ENCODE measurements at regions not wholly inside any gene's neighbourhood (a gene's known extent, or its start where the extent isn't known, plus 50 kb on each side); places are given as distances from the start of the nearest gene placed in this dataset.

- DNase-seq, result no peak
Measured at GRCh38 chr11:112553205-112553731, 292.6 kb upstream of the PLET1 start.

GRCh38 chr11:112554586-112554985 lies 293.9 kb upstream of the PLET1 start:
- DNase-seq, result no peak

GRCh38 chr11:112555491-112556364 lies 295.1 kb upstream of the PLET1 start:
- no peak for DNase-seq

DNA sequence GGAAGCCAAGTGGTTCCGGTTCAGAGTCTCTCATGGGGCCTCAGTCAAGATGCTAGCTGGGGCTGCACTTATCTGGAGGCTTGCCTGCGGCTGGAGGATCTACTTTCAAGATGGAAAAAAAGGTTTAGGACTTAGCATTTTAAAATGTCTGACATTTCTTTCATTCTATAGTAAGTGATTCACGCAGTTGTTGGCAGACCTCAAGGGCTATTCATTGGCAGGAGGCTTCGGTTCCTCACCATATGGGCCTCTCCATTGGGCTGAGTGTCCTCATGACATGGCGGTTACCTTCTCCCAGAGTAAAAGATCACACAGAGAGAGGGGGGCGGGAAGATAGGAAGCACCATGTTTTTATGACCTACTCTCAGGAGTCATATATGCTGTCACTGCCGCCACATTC lies 298.0 kb upstream of the PLET1 start:
- DNase-seq, result no peak

DNA sequence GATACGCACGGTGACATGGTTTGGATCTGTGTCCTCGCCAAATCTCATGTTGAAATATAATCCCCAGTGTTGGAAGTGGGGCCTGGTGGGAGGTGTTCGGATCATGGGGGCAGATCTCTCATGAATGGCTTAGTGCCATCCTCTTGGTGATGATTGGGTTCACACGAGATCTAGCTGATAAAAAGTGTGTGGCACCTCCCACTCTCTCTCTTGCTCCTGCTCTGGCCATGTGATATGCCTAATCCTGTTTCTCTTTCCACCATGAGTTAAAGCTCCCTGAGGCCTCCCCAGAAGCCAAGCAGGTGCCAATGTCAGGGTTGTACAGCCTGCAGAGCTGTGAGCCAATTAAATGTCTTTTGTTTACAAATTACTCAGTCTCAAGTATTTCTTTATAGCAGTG lies 303.1 kb upstream of the PLET1 start:
- no peak for DNase-seq

DNA sequence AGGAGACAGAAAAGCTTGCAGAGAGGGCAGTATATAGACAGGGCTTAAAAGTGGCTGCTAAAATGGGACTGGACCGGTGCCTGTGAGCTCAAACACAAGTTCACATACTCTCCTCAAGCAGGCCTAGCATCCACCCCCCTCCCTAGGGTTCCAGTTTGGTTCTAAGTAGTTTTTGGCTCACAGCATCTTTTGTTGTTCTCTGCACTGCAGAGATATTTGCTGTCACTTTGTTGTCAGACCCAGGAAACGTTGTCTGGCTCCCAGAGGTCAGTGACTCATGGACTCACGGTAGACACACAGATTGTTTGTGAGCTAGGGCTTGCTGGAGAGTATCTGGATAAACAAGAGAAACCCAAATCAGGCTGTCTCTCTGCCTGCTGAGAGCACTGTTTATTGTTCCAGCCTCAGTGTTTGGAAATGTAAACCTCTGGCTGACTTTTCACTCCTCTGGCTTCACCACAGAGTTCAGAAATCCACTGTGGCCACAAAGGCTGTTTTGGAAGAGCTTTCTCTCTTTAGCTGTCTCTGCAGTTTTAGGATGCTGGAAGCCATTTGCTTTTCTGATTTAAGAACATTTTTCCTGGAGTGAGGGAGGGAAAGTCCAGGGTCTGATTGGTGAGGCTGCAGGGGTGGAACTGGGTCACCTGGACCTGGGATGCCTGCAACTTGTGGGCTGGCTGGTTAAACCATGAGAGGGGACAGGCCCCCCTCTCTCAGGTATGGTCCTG lies 303.7 kb upstream of the PLET1 start:
- no peak for DNase-seq

GRCh38 chr11:112565551-112565950 lies 304.9 kb upstream of the PLET1 start:
- no peak for DNase-seq

DNA sequence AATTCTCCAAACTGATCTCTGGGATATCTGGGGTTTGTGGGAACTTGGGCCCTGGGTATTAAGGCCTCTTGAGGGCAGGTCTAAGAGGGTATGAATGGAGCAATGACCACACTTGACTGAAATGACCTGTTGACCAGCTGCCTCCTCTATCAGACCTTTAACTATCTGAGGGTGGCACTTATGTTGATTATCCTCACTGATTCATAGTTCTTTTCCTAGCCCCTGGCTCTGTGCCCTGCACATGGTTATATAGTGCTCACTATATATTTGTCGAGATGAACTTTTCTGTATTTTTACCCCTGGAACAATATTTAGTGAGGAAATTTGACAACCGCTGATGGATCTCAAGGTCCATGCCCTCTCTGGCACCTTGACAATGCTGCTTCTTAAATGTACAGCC lies 305.5 kb upstream of the PLET1 start:
- no peak for DNase-seq

- no peak for DNase-seq
Measured at GRCh38 chr11:112570333-112570732, 309.7 kb upstream of the PLET1 start.

- DNase-seq, result no peak
Measured at GRCh38 chr11:112579282-112579681, 318.6 kb upstream of the PLET1 start.

DNA sequence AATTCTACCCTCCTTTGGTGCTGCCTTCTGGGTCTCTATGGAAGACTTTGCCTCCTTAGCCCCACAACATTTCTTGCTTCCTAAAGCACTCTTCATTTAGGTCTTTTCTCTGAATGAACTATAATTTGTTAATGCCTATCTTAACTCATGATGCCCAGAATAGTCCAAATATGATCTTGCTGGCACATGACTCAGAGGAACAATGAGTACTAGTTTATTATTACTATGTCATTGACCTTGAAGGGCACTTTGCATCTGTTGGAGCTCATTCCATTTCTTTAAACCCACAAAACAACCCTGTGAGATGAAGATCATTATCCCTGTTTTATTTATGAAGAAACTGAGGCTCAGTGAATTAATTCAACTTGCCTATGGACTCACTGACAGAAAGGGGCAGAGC lies 320.2 kb upstream of the PLET1 start:
- DNase-seq, result no peak

GRCh38 chr11:112581747-112582146 lies 321.1 kb upstream of the PLET1 start:
- no peak for DNase-seq

- DNase-seq, result no peak
Measured at GRCh38 chr11:112582366-112582765, 321.7 kb upstream of the PLET1 start.

GRCh38 chr11:112583261-112583893 lies 322.7 kb upstream of the PLET1 start:
- no peak for DNase-seq

- DNase-seq, result no peak
Measured at GRCh38 chr11:112584672-112585071, 324.0 kb upstream of the PLET1 start.

DNA sequence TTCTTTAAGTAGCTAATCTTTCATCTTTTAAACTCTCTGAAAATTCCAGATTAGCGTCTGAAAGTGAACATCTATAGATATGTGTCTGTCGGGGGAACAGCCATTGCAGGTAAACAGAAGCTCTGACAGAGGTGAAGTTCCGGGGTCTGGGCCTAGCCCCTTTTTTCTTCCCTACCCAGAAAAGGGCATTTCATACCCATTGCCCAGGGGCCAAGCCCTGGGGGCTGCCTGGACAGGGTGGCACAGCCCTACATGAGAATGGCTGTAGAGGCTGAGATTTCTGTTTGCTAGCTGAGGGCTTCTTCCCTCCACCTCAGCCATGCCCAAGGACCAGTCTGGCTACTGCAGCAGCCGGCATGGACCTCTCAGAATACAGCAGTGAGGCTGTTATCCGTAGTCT lies 327.0 kb upstream of the PLET1 start:
- no peak for DNase-seq

DNA sequence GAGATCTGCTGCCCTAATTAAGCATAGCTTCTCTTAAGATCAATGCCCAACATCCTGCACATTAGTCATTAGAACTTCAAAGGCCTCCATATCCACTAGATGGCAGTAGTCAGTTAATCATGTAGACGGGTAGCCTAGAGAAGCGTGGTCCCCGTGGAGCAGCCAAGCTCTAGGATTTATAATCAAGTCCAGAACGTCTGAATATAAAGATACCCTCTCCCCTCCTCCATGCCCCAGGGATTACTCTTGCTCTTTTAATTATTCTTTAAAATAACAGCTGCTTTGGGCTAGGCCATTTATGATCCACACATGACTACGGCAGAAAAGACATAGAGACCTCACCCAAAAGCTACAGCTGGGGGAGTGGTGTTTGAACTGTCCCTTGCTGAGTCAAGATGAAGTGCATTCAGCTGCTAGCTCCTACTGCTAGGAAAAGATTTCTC lies 327.6 kb upstream of the PLET1 start:
- peak; percentile 92 for DNase-seq

DNA sequence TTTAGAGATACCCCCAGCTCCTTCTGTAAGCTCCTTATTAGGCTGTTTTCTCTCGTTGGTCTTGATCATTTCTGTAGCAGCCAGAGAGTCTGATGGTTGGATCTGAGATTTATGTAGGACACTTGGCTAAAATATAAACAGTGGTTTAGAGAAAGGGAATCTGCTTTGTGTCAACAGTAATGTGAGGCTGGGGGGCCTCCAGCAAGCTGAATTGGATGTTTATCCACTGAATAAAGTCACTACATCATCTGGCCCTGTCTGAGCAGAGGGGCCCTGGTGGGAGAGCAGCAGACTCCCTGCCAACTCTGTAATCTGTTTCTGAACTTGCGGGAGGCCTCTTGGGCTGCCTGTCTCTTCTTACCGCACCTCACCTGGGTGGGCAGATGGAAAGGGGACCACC lies 328.5 kb upstream of the PLET1 start:
- no peak for DNase-seq

DNA sequence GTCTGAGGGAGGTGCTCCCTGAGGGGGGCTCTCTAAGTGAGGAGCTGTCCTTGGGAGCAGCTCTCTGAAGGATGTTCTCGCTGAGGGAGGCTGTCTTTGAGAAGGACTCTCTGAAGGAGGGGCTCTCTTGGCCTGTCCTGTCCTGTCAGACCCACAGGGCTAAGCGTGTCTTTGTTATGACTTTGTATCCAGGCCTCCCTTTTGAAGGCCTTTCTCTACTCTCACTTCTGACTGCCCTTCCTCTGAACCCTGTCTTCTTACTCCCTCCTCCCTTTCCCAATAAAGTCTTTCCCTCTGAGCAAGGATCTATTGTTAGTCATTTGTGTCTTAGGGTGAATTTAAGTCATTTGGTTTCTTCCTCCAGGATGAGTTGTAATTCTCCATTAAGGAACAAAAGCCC lies 330.1 kb upstream of the PLET1 start:
- no peak for DNase-seq

DNA sequence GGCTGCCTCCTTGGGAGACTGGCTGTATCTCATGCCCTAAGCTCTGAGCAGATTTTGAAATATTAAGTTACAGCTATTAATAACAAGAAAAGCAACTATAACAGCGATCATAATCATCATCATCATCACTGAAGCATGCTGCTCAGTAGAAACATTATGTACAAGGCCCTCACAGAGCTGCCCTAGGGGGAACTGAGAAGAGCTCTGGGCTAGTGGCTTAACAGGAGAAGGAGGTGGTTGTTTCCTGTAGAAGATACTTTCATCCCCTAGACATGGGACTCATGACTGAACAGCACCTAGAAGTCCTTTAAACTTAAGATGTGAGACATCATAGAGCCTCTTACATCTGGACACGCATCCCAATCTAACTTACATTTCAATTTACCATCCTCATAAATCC lies 332.8 kb upstream of the PLET1 start:
- DNase-seq, result peak; percentile 21

GRCh38 chr11:112596324-112596723 lies 335.7 kb upstream of the PLET1 start:
- no peak for DNase-seq

- DNase-seq, result no peak
Measured at GRCh38 chr11:112597286-112597790, 336.7 kb upstream of the PLET1 start.

DNA sequence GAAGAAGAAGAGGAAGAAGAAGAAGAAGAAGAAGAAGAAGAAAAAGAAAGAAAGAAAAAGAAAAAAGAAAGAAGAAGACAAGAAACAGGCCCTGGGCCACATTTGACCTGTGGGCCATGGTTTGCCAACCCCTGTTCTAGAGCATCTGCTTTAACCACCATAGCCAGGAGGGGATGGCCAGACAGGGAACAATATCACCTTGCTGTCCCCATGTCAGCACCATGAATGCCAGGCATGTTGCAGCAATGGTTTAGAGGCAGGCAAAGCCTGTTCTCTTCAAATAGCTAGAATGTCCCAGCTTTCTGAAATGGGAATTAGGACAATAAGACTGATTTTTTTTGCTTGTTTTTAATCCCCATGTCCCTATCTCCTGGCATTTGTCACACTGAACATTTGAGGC lies 338.6 kb upstream of the PLET1 start:
- DNase-seq, result no peak

All from NCI-H2171 treated with DMSO at 0.1 percent for 48 hours (cell line).